ENCODE measurements at regions not wholly inside any gene's neighbourhood (a gene's known extent, or its start where the extent isn't known, plus 50 kb on each side); places are given as distances from the start of the nearest gene placed in this dataset.

GRCh38 chr1:168631671-168632400 is 55.4 kb downstream of the XCL1 start:
- TF ChIP-seq, protein P1, sequence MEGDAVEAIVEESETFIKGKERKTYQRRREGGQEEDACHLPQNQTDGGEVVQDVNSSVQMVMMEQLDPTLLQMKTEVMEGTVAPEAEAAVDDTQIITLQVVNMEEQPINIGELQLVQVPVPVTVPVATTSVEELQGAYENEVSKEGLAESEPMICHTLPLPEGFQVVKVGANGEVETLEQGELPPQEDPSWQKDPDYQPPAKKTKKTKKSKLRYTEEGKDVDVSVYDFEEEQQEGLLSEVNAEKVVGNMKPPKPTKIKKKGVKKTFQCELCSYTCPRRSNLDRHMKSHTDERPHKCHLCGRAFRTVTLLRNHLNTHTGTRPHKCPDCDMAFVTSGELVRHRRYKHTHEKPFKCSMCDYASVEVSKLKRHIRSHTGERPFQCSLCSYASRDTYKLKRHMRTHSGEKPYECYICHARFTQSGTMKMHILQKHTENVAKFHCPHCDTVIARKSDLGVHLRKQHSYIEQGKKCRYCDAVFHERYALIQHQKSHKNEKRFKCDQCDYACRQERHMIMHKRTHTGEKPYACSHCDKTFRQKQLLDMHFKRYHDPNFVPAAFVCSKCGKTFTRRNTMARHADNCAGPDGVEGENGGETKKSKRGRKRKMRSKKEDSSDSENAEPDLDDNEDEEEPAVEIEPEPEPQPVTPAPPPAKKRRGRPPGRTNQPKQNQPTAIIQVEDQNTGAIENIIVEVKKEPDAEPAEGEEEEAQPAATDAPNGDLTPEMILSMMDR (IDR thresholded peaks at IDR 0.05), result no peak
- TF ChIP-seq EZH2phosphoT487 (IDR thresholded peaks at IDR 0.05) (no peak), EZH2 (IDR thresholded peaks at IDR 0.05) (no peak)
